Hematopoietic multipotent progenitor cell treated with erythropoietin and hydrocortisone succinate and interleukin-3 and kit ligand, for 15 days (in vitro differentiated cells): ENCODE measurements at regions not wholly inside any gene's neighbourhood (a gene's known extent, or its start where the extent isn't known, plus 50 kb on each side); places are given as distances from the start of the nearest gene placed in this dataset.
"Not testable (repeated sequence)": the region's sequence is repeated elsewhere in the genome, so short reads cannot be mapped to it uniquely, and the experiment has no call there.

Source experiments
- DNase-seq: peaks from one replicate; pipeline ENCODE4 v3.0.0-alpha.2; 2015; ENCODE audit warnings: low spot score

- no peak for DNase-seq
These were observed 66.9 kb upstream of the PPARGC1A start for GRCh38 chr4:23956601-23957364.

- no peak for DNase-seq
These were observed 62.4 kb upstream of the PPARGC1A start for GRCh38 chr4:23952258-23952657.

- DNase-seq: no peak
These were observed 58.0 kb upstream of the PPARGC1A start for GRCh38 chr4:23947826-23948225.

GRCh38 chr4:23946299-23946698 is 56.5 kb upstream of the PPARGC1A start:
- no peak for DNase-seq

GRCh38 chr4:23945451-23946017 is 55.7 kb upstream of the PPARGC1A start:
- no peak for DNase-seq

GRCh38 chr4:23944556-23944955 is 54.7 kb upstream of the PPARGC1A start:
- DNase-seq: not testable (repeated sequence)

- no peak for DNase-seq
These were observed 53.6 kb upstream of the PPARGC1A start for GRCh38 chr4:23943478-23943877.

- no peak for DNase-seq
These were observed 52.6 kb upstream of the PPARGC1A start for GRCh38 chr4:23942471-23942870.
